ENCODE measurements at regions not wholly inside any gene's neighbourhood (a gene's known extent, or its start where the extent isn't known, plus 50 kb on each side); places are given as distances from the start of the nearest gene placed in this dataset.

DNA sequence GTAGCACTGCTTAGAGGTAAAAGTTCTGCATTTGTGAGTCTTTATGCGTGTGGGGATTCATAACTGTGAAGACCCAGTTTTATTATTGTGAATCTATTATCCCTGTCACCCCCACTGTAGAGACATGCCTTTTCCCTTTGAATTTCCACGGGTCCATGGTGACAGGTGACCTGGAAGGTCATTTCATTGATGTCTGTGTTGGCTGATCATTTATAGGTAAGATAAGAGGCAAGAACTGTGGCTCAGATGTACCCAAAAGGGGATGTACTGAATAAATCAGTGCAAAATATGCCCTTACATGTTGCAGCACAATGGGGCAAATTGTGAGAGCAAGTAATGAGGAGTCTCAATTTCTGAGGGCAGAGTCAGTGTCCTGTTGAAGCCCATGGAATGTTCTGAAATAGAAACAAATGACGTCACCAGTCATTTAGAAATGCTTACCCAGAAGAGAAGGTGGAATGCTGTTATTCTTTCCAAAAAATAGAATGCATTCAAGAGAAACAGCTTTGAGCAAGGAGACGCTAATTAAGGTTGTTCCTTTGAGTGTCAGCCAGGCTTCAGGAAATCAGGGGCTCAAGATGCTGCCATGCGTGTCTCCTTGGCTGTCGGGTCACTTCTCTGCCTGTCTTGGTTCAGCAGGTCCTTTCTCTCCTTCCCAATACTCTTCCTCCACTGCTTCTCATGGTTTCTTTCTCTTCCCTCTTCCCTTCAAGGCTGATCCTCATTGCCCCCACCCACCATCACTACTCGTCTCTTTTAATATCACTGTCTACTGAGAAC lies 118.7 kb upstream of the E2F8 start:
- TF ChIP-seq CTCF (IDR thresholded peaks at IDR 0.05), result no peak
- no peak for TF ChIP-seq POLR2A (IDR thresholded peaks at IDR 0.05)
- no peak for TF ChIP-seq EP300 (IDR thresholded peaks at IDR 0.05)
